ENCODE measurements at regions not wholly inside any gene's neighbourhood (a gene's known extent, or its start where the extent isn't known, plus 50 kb on each side); places are given as distances from the start of the nearest gene placed in this dataset.

DNA sequence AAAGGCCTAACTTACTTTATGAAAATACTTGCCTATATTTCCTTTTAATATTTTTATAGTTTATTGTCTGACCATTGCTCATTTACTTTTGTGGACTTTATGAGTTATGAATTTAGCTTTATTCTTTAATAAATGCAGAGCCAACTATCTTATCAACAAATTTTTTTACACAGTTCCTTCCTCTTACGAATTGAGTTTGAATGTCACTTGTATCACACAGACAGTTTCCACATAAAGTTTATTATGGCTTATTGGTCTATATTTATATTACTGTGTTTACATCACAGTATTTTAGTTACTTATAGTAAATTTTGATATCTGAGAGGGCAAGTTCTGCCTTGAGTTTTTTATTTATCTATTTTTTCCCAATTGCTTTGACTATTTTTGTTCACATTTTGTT is 450.6 kb downstream of the C4orf33 start:
- DNase-seq (ENCODE audit: low spot score) = no peak

DNA sequence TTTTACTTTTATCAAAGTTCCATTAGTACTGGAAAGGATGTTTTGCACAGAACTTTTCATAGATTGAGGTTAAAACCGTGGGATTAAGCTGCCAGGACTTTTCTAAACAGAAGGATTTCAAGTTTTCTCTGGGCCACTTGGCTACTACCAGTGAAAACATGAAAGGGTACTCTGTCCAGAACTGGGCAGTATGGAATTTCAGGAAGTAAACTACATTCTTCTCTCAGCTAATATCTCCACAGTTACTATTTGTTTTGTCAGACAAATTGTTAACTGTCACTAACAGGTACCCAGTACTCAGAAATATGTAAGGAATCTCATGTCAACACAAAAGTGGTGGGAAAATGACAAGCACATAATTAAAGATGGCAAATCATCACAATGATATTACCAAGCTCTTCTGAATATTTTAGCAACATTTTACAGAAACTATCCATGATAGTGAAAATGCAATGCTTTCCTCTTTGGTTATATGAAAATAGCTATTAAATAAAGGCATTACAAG is 454.4 kb downstream of the C4orf33 start:
- no peak for DNase-seq (ENCODE audit: low spot score)

DNA sequence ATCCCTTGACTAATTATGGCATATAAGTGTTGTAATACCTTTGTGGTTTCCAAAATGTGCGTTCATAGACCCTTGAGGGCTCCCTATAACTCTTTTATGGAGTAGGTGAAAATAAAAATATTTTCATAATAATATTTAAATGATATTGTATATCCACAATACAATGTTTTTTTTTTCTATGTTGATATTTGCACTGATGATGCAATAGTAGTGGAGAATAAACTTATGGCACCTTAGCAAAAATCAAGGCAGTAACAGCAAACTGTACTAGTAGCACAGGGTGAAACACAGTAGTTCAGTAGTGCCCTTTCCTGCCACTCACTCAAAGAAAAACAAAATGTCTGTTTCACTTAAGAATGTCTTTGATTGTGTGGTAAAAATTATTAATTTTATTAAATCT is 465.3 kb downstream of the C4orf33 start:
- DNase-seq (ENCODE audit: low spot score) = no peak

DNA sequence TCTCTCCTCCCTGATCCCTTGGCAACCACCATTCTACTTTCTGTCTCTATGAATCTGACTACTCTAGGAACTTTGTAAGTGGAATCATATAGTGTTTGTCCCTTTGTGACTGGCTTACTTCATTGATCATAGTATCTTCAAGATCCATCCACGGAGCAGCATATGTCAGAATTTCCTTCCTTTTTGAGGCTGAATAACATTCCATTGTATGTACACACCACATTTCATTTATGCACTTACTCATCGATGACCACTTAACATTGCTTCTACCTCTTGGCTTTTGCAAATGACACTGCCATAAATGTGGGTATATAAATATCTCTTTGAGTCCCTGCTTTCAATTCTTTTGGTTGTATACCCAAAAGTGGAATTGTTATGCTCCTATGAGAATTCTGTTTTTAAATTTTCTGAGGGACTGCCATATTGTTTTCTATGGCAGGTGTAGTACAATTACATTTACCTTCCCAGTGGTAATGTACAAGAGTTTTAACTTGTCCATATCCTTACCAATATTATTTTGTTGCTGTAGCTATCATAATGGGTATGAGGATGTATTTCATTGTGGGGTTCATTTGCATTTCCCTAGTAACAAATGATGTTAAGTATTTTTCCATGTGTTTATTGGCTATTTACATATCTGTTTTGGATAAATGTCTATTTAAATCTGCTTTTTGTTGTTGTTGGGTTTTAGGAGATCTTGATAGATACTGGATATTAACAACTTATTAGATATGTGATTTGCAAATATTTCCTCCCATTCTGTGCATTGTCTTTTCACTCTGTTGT is 466.1 kb downstream of the C4orf33 start:
- no peak for DNase-seq (ENCODE audit: low spot score)

DNA sequence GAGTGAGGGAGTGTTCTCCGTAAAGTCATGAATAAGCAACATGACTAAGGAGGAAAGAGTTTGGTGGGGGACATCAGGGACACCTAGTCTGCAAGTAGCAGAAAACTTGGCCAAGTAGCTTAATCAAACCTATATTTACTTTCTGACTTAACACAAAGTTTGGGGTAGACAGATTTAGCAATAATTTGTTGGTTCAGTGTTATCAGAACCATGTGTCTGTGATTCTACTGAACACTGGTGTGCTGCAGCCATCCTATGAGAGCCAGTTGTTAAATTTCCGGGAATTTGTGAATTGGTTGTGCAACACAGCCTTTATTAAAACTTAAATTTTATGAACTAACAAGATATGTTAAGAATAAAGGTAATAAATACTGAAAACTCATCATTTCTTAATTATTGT is 469.3 kb downstream of the C4orf33 start:
- no peak for DNase-seq (ENCODE audit: low spot score)

DNA sequence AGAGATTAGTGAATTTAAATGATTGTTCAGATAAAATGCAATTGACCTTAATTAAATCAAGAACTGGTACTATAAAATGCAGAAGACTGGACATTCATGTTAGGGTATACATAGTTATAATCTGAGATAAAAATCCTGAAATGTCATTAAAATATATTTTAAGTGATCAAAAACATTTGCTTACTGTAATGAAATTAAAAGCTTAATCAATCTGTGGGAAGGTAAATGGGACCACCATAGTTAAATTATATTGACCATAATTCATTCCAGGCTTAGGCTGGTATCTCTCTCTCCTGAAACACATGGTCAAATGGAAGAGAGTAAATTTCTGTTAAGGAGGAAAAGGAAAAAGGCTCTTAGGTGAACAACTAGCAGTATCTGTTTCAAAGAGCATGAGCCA is 474.4 kb downstream of the C4orf33 start:
- DNase-seq (ENCODE audit: low spot score) = no peak

DNA sequence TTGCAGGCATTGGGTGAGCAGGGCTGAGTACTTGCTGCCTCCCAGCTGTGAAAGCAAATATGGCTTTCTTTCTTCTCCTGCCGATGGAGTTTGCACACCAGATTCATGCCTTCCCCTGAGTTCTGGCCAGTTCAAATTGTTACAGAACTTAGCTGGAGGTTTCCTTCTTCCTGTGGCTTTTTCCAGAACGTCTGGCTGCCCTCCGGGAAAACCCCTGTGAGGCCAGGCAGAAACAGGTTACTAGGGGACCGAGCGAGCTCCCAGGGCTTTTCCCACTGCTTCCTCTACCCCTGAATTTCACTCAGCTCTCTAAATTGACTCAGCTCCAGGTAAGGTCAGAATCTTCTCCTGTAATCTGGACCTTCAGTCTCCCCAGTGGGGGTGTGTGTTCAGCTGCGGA is 482.4 kb downstream of the C4orf33 start:
- no peak for DNase-seq (ENCODE audit: low spot score)

DNA sequence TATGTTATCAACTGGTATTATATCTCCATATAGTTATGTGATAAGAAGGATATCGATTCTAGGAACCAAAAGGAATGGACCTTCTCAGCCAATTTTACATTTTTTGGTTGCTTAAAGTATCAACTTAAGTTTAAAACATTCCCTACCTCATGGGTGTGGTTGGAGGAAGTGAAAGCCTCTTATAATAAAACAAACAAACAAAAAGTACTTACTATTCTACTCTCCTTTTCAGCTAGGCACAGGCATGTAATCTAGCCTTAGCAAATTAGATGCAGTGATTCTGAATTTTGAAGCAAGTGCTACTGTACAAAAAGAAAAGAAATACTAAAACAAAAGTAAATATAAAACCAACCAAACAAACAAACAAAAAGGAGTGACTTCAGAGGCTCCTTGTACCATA is 485.4 kb downstream of the C4orf33 start:
- DNase-seq (ENCODE audit: low spot score) = no peak

DNA sequence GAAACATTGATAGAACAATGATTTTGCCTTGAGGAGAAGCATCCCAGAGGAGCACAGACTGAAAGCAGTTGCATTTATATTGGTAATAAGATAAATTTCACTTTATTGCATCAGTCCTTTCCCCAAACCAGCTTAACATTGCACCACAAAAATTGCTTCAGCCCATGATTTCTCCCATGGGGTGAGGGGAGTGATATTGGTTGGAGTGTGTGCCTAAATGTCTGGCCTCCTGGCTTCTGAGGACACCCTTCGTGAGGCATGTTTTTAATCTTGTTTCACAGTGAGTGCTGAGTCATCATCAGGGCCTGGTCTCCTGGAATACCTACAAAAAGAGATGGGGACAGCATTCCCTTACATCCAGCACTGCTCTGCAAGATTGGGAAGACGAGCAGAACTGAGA is 487.9 kb downstream of the C4orf33 start:
- no peak for DNase-seq (ENCODE audit: low spot score)

DNA sequence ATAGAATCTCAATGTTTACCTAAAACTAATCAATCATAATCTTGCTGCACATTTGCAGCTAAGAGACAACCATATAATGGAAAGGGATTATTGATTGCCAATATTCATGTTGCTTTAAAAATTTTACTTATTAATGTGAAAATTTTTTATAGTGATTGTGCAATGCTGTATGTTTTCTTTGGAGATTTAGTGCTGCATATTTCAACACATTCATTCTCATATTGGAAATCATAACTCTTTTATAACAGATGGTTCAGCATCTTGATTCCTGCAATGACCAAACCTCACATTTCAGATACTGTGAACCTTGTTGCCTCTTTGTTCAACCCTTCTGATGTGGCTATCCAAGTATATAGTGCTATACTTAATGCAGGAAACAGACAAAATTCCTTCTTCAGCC is 502.6 kb downstream of the C4orf33 start:
- DNase-seq (ENCODE audit: low spot score) = no peak

DNA sequence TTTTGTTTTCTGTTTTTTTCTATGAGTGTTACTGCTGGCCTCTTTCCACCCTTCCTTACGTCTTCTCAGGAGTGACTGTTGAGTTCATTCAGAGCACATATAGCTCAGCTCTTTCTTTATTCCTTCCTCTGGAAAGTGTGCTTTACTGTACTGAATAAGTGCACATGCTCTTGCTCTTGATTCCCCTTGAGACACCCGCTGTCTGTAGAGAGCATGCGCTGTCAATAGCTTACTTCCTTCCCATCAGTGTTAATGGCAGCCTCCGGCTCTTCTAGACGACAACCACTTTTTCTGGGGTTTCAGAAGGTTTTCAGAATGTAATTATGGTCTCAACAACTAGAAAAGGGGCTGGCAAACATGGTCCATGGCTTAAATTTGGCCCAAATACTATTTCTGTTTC is 504.9 kb downstream of the C4orf33 start:
- DNase-seq (ENCODE audit: low spot score) = no peak

DNA sequence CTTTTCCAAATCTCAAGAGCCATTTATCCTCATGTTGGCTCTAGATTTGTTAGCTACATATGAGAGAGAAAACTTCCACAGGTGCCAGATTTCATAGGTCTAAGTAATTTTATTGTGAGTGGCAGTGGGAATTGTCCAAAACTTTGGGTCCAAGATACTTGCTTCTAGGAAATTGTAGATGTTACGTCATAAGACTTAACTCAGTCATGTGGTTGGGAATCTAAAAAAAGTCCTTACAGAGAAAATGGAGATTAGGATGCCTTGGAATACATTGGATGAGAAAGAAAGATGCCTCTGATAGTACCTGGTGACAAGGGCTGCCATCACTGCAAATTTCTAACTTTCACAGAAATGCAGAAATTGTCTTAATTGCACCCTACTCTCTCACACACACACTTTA is 506.5 kb downstream of the C4orf33 start:
- no peak for DNase-seq (ENCODE audit: low spot score)

DNA sequence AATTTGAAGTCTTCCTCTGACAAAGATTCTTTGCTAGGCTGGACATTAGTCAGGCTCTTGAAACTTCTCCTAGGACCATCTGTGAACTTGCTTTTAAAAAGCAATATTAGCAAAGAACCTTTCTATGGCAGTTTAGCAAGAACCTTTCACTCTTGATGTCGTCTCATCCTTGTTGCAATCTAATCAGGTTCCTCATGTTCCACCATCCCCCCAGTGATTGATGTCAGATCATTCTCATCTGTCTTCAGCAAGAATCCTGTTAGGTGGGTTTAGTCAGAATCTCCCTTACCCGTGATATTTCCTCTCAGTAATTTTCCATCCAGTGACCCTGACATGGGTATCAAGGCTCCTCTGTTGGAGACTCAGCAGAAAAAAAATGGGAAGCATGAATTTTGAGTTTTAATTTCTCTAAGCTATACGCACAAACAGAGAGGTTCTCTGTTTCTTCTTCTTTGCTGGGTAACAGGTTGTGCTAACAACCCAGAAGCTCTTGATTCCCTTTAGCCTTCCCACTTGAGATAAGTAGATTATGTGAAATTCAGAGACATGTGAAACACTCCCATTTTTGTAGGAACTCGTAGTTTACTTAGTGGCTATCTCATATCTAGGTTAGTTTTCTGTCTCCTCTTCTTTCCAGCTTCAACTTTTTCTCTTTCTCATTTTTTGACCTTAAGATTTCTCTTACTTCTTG is 507.4 kb downstream of the C4orf33 start:
- no peak for DNase-seq (ENCODE audit: low spot score)

DNA sequence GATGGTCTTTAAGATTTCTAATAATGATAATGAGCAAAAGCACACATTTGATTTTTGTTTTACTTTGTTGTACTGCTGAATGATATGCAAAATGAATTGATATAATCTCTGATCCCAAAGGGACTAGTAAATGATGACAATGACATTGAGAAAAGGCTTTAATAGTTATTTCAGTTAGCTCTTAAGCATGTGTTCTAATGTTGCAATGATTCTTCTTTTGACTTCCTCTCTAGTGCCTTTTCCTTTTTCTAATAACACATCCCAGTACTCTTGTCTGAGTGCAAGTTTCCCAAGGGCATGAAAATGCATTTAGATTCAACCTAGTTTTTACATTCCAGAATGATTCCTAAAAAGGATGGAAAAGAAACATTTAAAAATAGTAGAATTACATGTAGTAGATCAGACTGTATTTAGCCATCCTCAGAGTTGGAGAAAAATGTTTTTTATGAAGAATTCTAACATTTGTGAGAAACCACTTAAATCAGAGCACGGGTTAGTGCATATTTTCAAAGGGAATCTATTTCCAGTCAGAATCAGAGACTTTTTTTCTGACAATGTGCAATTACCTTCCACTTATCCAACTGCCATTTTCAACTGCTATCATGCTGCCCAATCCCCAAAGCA is 508.8 kb downstream of the C4orf33 start:
- DNase-seq (ENCODE audit: low spot score) = no peak

DNA sequence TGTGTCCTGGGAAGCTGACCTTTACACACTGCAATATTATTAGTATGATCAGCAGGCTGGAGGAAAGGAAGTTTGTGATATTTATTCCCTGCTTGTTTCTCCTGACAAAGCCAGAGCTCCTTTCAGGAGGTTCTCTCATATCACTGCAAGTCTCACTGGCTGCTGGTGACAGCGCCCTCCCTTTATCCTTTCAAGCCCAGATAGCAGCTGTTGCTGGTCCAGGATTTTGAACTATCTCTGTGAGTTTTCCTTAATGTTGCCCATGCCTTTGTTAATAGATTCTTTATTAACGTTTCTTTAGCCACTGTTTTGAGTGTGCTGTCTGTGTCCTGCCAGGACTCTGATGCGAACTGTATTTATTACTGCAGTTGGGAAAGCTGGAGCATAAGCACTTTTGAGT is 518.7 kb downstream of the C4orf33 start:
- no peak for DNase-seq (ENCODE audit: low spot score)

DNA sequence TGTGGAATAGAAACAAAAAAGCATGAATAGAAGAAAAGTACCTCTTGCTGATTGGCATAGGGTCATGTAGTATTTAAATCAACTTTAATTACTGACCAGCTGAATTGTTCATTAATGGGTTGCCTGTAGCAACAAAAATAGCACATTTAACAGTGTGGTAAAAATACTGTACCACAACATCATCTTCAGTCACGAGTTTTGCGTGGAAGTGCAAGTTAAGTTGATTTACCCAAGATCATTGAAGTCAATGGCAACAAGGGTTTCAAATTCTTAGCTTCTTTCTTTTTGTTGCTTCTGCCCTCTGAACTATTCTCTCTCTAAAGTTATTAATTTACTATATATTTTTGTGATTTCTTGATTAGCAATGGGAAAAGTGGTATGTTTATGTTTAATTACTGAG is 526.6 kb downstream of the C4orf33 start:
- DNase-seq (ENCODE audit: low spot score) = no peak

DNA sequence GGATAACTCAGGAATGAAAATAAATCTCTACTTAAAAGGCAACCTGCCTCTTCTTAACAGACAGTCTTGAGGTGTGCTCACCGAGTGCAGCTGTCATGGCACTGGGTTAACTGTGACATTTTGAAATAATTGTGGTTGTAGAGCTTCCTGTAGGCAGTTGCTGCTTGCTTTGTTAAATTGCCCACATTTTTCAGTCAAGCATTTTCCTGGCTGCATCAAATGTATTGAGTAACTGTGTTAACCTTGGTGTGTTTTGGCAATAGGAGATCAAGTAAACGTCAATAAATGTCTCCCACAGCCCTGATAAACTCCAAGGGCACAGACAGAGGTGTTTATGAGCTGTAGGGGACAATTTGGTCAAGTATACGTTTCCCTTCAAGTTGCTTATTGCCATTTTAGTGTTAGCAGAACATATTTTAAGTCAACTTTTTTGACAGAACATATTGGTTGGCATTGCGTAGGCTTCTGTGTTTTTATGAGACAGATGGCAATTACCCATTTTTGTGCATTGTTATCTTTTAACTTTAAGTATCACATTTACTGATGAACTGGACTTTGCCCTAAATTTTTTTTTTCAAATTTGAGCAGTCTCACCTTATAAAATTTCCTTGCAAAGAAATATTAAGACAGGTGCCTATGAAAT is 527.4 kb downstream of the C4orf33 start:
- DNase-seq (ENCODE audit: low spot score) = no peak

DNA sequence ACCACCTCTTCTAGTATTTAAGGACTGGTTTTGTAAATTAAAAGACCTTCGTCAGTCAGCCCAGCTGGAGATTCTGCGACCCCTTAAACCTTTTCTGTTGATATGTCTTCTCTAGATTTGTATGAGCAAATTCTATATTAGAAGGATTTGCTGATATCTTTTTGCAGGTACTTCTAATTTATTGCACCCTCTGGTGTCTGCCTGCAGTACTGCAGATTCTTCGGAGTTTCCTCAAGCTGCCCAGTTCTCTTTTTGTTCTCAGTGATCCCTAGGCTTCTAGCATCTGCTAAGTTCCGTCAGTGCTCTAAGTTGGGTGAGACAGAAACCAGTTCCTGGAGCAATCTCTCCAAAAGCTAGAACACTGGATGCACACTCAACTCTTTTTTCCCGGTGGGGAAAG is 545.2 kb downstream of the C4orf33 start:
- DNase-seq (ENCODE audit: low spot score) = peak; percentile 47

DNA sequence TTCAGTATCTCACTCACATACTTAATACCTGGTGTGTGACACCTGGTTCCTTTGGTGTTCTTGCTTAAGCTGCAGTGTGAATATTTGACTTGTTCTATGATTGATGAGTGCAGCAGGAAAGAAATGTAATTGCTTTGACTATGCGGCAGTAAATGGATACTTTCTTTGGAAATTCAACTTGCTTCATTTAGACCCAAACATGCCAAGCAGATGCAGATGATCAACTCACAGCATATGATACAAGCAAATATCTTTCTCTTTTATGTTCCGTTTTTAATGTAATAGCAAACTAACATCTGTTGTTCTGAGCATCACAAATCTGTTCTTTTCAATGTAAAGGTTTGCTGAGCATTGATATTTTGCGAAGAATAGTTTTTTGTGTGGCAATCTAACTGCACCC is 549.5 kb downstream of the C4orf33 start:
- no peak for DNase-seq (ENCODE audit: low spot score)

DNA sequence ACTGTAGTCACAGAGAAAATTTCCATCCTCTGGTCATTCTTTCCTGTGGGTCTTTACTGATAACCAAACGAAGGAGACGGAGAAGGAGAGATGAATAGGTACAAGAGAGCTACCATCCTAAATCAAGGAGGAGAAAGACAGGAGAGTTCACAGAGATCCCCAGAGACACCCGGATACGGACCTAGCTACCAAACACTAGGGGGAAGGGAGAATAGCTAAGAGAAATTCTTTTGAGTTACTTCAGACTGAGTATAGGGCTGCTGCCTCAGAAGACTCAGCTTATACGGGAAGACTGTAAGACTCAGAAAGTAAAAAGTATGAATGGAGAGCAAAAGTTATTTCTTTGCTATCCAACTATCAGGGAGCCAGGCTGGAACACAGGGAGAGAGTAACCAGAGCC is 572.1 kb downstream of the C4orf33 start:
- DNase-seq (ENCODE audit: low spot score) = no peak

DNA sequence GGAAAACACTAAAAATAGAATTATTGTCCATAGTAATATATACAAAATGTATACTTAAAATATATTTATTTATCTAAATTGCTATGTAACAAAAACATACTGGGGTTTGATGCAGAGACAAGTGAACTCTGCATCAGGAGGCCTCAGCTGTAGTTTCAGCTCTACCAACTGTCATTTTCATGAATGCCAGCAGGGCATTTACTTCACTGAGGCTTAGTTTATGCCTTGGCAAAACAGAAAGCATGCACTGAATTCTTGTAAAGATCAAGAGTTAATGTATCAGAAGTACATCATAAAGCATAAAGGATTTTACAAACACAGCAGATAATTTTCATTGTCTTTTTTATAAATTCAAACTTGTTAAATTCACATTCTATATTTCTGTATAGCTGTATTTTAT is 577.0 kb downstream of the C4orf33 start:
- DNase-seq (ENCODE audit: low spot score) = no peak

DNA sequence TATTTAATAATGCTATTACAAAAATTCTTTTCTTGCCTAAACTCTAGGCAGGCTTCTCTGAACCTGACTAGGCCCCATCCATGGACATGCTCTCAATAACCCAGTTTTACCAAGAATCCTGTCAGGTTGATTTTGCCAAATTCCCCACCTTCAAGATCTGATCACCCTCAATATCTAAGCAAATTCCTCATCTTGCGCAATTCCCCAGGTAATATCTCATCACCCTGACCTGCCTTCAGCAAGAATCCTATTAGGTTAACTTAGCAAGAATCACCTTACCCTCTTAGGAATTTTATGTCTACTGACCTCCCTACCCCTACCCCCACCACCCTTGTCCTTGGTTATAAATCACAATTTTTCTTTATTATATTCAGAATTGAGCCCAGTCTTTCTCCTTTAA is 579.1 kb downstream of the C4orf33 start:
- no peak for DNase-seq (ENCODE audit: low spot score)

DNA sequence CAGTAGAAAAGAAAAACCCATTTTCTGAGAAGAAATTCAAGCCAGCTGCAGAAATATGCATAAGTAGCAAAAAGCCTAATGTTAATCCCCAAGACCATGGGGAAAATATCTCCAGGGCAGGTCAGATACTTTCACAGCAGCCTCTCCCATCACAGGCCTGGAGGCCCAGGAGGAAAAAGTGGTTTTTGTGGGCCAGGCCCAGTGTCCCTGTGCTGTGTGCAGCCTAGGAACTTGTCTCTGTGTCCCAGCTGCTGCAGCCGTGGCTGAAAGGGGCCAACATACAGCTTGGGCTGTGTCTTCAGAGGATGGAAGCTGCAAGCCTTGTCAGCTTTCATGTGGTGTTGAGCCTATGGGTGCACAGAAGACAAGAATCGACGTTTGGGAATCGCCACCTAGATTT is 581.0 kb downstream of the C4orf33 start:
- DNase-seq (ENCODE audit: low spot score) = no peak

All from CD4-positive, alpha-beta T cell treated with Interleukin-2 at 100 ng/mL for 4 hours (primary cell).